Right lung (tissue), 2 donors: ENCODE measurements at regions not wholly inside any gene's neighbourhood (a gene's known extent, or its start where the extent isn't known, plus 50 kb on each side); places are given as distances from the start of the nearest gene placed in this dataset.
"Not testable (repeated sequence)": the region's sequence is repeated elsewhere in the genome, so short reads cannot be mapped to it uniquely, and the experiment has no call there.

ENCODE experiments used
- DNase-seq, 2 donors: peaks; one replicate each; pipeline ENCODE4 v3.0.0-alpha.2; 2013

DNA sequence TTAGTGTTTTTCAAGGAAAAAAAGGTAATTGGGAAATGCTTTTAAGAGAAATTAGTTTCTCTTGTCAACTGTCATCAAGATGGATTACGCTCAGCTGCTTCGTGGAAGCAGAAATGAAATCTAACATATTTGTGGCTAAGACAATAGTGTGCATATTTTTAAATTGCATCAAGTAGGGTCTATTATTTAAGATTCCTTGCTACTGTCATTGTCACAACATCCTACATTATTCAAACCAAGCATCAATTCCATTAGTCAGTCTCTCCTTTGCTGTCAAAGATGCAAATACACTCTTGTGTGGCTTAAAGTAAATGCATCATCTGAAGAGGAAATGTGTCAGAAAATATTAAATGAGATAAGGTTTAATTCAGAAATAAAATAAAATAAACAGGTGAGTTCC is 1277.6 kb upstream of the SEL1L start:
- DNase-seq = no peak

DNA sequence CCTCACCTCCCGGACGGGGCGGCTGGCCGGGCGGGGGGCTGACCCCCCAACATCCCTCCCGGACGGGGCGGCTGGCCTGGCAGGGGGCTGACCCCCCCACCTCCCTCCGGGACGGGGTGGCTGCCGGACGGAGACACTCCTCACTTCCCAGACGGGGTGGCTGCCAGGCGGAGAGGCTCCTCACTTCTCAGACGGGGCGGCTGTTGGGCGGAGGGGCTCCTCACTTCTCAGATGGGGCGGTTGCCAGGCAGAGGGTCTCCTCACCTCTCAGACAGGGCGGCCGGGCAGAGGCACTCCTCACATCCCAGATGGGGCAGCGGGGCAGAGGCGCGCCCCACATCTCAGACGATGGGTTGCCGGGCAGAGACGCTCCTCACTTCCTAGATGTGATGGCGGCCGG is 1280.7 kb upstream of the SEL1L start:
- not testable (repeated sequence) for DNase-seq

DNA sequence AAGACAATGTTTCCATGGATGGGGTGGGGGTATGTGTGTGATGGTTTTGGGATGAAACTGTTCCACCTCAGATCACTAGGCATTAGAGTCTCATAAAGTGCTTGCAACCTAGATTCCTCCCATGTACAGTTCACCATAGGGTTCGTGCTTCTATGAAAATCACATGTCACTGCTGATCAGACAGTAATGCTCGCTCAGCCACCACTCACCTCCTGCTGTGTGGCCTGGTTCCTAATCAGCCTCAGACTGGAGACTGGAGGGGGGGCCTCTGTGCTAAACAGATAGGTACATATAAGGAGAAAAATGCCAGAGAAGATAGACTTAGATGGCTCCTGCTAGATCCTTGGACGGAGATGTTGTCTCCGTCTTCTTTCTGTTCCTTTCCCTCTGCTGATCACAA is 1296.9 kb upstream of the SEL1L start:
- no peak for DNase-seq

DNA sequence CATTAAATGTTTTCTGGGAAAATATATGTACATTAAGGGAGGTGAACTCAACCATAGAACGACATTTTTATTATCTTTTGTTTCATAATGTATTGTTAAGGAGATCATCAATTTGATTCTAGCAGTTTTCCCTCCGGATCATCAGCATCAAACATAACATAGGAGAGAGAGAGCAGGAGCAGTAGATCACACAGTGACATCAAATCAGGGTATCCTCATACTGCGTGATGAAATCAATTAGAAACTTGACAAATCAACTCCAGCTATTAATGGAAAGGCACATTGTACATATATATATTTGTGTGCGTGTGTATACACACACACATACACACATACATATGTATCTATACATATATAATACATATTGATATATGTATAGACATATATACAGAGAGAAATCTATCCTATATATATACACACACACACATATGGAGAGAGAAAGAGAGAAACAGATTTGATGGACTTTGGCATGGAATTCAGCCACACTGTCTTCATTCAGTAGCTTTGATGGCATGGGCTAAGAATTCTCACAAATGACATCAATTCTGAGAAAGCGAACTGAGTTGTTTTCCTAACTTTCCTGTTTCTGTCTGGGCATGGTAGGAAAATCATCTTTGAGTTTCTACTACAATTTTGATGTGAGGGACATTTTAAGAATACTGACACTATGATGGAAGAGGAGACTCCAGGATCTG is 1302.8 kb upstream of the SEL1L start:
- no peak for DNase-seq

DNA sequence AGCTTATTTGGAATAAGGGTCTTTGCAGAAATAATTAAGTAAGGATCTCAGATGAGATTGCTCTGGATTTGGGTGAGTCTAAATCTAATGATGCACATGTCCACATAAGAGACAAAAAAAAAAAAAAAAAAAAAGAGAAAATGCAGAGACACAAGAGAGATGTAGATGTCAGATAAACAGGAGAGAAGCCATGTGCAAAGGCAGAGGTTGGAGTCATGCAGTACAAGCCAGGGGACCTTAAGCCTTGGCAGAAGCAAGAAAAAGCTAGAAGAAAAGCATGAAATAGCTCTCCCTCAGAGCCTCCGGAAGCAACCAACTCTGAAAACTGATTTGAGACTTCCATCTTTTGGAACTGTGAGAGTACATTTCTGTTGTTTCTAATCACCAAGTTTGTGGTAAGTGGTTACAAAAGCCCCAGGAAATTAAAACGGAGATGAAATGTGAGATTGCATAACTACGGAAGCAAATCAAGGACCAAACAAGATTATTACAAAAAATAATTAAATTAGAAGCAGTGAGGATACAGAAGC is 1304.0 kb upstream of the SEL1L start:
- no peak for DNase-seq

DNA sequence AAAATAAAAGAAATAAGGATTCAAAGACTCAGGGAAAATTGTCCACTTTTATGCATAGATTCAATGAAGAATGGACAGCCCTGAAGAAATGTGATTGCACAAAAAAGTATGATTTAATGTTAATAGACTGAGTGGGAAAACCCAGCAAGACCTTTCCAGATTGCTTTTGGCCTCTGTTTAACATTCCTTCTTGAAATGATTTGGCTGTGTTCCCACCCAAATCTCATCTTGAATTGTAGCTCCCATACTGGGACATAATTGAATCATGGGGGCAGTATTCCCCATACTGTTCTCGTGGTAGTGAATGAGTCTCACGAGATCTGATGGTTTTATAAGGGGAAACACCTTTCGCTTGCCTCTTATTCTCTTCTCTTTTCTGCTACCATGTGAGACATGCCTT is 1316.9 kb upstream of the SEL1L start:
- DNase-seq = peak in 1 of 2 donors; percentile 8

DNA sequence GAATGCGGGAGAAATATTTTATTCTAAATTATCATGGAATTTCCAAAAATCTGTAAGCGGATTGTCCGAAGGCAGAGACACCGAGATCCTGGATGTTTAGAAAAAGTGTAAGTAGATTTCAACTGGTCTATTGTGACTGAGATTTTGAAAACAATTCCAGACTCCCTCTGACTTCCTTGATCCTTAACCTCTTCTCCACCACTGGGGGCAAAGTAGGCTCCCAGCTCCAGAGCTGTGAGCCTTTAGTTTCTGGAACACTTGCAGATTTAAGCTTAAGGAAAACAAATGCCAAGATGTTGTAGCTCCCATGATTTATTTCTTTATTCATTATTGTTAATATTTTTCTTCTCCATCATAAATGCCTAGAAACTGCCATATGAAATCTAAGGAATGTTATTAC is 1320.5 kb upstream of the SEL1L start:
- DNase-seq = no peak

DNA sequence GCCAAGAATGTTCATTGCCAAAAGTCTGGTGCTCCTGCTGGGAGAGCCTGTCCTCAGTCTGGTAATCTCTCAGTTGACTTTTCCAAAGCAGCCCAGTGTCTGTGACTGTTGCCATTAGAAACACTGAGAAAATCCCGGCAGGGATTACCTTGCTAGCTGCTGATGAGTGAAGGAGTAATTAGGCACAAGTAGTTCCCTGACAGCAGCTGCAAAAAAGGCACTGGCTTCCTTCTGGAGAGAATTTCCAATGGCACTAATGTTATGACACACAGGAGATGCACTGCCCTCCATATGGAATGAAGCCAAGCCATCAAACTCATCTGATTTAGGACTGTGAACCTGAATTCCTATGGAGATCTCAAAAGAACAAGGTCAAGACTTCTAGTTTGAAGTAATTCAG is 1321.2 kb upstream of the SEL1L start:
- DNase-seq = no peak

DNA sequence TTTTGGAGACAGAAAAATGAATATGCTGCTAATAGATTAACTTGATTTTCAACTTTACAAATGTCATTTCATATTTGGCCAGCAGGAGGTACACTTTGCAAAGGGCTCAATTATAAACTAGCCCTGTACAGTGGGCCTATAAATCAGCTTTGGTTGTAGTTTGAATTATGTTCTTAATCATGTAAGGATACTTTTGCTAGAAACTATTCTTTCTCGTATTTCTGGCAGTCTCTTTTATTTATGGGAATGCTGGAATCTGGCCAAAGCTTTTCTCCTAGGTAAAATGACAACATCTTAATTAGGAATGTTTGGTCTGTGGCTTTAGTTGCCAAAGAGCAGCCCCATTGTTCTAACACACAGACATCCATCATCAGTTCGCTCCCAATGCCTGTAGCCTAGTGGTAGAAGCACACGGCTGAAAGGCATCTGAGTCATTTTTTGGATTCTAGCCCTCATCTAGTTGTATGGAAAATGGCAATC is 1322.3 kb upstream of the SEL1L start:
- peak; percentile 17 to 33 for DNase-seq

DNA sequence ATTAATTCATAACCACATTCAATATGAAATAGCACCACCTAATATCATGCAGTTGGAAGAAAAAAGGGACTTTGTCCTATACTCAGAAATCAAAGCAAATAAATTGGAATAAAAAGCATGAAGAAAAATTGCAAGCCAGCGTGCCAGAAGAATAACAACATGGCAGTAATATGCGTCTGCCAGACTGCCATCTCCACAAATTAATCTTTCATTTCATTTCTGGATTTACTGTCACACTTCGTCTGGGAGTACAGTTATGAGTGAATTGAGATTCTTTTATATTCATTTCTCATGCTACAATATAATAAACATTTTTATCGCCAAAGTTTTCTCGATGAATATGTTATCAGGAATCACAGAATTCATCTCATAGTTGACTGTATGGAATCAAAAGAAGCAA is 1327.7 kb upstream of the SEL1L start:
- DNase-seq = no peak

DNA sequence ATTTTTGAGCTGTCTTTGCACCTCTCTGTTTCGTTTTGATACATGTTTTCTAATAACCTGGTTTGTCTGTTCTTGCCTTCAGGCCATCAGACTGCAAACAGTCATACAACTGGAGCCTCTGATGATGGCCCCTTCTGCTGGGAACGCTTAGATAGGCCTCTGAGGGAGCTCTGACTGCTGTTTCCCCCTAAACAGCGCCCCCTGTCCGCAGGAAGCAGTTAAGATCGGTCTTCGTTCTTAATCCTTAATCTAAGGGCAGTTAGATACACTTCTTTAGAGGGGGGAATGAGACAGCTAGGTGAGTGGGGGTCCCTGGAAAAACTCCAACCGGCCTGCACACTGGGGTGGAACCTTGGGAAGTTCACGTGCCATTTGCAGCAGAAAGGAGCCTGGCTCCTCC is 1338.8 kb upstream of the SEL1L start:
- DNase-seq = no peak

DNA sequence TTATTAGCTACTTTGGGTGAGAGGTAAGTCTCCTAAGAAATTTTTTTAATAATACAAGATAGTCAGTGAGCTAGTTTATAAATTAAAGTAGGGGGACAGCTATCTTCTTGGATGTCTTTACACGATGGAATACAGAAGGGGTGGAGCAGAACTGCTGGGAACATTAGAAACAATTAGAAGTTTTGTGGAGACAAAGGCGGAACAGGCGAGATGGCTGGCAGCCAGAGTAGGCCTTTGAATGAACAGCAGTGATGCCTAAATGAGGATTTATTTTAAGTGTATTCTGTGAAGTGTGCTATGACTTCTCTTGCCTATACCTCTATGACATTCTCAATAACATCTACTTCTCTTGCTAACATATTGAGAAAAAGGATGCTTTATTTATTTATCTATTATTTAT is 1345.3 kb upstream of the SEL1L start:
- no peak for DNase-seq

DNA sequence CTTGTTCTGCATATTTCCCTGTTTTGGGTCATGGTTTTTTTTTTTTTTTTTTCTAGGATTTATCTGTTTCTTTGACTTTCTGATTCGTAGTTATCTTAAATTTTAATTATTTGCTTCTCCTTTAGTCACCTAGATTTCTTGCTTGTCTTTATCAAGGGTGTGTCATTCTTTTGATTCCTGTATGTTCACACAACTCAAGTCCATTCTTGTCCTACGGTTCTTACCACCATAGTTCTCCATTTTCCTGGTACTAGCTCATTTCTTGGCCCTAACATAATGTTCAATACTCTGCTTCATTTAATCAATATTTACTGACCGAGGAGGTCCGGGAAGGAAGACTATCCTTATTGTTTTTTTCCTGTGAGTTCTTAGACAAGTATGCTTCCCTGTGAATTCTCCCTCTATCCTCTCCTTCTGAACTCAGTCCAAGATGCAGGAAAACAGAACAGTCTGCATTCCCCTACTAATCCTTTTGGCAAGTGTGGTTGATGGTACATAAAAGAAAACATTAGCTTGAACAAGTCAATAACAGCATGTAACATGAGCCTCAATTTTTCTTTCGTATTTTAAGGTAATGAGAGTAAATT is 1346.4 kb upstream of the SEL1L start:
- DNase-seq = no peak

DNA sequence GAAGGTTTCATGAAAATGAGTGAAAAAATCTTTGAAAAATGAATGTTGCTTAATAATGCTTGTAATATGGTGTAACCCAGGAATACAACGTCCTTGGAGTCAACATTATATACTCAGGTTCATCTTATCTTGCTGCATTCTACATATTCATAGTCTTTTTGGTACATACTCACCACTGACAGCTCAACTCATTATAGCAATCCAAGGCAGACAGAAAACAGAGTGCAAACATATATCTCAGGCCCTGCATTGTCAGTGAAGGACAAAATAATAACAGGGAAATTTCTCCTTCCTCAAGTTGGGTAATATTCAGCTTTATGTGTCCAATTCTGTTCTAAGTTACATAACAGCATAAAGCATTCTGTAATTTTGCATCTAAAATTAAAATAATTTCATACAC is 1353.0 kb upstream of the SEL1L start:
- DNase-seq = no peak

DNA sequence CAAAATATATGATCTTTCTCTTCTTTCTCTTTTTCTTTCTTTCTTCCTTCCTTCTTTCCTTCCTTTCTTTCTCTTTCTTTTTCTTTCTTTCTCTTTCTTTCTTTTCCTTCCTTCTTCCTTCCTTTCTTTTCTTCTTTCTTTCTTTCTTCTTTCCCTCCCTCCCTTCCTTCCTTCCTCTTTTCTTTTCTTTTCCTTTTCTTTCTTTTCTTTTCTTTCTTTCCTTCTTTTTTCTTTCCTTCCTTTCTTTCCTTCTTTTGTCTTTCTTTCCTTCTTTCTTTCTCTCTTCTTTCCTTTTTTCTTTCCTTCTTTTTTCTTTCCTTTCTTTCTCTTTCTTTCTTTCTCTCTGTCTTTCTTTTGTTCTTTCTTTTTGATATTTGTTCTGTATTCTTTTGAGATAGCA is 1356.0 kb upstream of the SEL1L start:
- DNase-seq = no peak

DNA sequence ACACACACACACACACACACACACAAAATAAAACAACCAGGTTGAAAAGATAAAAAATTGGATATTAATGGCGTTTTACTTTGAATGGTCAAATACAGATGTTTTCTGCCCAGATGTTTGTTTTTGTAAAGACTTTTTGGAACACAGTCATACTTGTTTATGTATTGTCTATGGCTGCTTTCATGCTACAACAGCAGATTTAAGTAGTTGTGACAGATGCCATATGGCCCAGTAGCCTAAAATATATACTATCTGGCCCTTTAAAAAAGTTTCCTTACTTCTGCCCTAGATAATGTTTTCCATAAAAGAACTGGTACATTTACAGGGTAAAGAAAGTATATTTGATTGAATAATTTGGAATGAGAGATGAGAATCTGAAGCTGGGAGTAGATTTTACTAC is 1362.8 kb upstream of the SEL1L start:
- DNase-seq = peak; percentile 9 to 15

DNA sequence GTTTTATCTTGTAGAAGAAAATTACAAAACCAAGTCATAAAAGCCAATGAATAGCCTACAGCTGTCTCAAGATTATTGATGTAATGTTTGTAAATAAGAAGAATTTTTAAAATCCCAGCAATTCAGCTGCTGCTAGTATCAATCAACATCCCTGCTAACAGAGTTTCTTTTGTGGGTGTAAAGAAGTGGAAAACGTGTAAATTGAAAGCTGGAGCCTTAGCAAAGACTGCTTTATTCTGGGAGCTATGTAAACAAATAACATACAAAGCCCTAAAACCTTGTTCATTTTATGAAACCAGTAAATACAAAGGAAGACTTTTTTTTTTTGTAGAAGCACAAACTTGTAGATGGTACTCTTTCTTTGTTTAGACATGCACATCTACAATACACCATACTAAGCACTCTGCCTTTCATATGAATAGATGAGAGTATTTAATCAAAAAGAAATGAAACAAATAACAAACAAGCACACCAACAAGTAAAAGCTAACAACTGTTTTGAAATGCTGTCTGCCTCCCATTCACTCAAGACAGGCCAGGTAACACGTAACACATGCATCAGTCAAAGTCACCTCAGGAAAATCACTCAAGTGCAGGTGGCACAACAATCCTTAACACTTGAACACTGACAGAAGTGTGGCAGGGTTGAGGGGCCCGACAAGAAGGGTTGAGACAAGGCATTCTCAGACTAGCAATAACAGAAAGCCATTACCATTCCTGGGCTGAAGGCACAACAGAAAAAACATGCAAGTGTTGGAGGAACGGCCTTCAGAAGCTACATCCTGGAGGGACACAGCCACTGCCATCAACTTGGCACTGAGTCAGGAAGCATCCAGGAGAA is 1364.0 kb upstream of the SEL1L start:
- no peak for DNase-seq

DNA sequence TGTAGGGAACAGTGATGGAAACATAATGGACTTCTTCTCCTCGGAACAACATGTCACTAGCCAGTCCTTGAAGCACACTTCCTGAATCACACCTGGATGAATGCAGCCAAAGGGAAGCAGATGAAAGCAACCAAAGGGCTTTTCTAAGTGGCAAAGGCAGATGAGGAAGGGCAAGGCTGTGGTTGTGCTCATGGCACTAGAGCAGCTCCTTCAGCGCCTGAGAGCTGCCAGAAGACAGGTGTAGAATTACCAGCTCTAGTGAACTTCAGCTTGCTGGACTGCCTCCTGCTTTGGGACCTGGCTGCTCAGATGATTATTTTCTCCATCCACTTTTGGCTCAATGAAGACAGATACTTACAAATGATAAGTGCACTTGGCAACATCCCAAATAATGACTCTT is 1372.1 kb upstream of the SEL1L start:
- no peak for DNase-seq

DNA sequence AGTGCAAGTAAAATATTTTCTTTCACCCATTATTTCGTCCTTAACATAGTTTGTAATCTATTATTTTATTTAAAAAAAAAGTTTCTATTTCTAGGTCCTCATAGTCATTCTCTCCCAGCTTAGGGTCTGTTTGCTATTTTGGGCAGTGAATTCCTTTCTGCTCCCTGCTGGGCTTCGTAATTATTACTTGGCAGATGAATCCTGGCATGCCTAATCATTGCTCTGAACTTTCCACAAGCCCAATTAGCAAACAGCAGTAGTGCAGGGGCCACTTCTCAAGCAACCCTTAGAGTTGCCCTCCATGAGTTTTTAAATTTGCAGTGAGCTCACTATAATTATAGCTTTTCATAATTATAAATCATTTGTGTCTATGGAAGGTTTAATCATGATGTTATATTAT is 1378.3 kb upstream of the SEL1L start:
- DNase-seq = no peak

DNA sequence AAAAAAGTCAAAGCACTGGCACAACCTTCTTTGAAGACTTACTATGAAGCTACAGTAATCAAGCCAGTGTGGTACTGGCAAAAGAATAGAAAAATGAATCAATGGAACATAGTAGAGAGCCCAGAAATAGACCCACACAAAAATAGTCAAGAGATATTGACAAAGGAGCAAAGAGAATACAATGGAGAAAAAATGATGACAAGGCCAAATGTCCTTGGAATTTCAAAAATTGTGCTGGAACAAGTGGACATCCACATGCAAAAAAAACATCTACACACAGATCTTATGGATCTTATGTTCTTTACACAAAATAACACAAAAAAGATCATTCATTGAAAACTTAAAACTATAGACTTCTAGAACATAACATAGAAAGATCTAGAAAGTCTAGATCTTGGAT is 1379.7 kb upstream of the SEL1L start:
- DNase-seq = no peak

DNA sequence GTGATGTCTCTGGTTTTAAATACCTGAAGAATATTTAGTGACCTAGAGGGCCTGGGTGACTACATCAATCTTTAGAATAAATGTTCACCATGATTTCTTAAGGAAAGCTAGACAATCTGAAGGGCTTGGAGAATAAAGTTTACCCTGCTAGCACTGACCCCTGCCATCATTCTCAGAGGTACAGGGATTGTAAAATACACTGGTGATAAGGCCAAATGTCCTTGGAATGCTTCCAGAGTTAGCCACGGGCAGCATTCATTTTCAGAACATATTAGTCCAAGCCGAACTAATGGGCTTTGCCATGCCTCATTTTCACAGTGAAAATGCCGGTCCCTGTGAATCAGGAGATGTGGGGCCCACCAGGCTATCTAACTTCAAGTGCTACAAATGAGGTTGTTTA is 1381.7 kb upstream of the SEL1L start:
- DNase-seq = no peak

DNA sequence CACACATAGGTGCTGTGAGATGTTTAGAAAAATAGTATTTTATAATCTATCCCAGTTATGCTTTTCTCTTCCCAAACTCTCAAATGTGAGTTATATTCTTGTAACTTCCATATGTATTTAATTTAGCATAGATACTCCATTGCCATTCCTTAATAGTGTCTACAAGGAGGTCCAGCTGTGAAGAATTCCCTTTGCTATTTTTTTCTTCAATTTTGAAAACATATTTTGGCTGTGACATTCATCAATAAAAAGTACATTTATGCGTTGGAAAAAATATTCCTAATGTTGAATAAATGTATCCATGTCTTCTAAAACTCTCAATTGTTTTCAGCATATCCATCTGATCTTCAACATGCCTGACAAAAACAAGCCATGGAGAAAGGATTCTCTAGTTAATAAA is 1402.0 kb upstream of the SEL1L start:
- no peak for DNase-seq

DNA sequence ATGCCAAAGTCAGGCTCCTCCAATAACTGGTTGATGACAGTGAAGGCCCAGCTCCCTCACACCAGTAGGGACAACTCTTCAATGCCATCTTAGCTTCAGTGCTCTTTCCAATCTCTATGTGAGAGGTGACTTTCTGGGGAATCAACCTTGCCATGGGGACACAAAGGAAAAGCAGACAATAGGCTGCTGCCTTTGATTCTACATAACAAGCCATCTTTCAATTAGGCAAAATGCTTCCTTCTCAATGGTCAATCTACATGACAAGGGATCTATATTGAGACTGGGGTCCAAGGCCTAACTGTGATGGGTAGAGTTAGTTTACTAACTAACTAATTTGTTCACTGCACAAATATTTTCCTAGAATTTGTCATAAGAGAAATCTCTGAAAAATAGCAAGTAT is 1417.5 kb upstream of the SEL1L start:
- no peak for DNase-seq
